ENCODE measurements at regions not wholly inside any gene's neighbourhood (a gene's known extent, or its start where the extent isn't known, plus 50 kb on each side); places are given as distances from the start of the nearest gene placed in this dataset.
A peak's percentile ranks its signal among the peaks of the same experiment; 100 is the strongest.
"Not testable (repeated sequence)": the region's sequence is repeated elsewhere in the genome, so short reads cannot be mapped to it uniquely, and the experiment has no call there.

GRCh38 chr14:71625891-71626701, 306.1 kb upstream of the RGS6 start:
- Mint-ChIP-seq H3K27ac (peak overlapping the region; percentile 53), H3K27me3 (ENCODE audit: insufficient read depth) (peaks cover 6% of the 10 kb centered on the region), H3K36me3 (ENCODE audit: low read depth) (peaks cover 63% of the 10 kb centered on the region), H3K4me1 (ENCODE audit: low read depth) (peaks cover 67% of the 10 kb centered on the region), H3K4me3 (no peak overlapping the region), H3K9me3 (peaks cover 4% of the 10 kb centered on the region; the same call in 1 of the 2 replicates)
- no peak for TF ChIP-seq CTCF (IDR thresholded peaks at IDR 0.05)
- no peak for DNase-seq

- peaks cover 52% of the 10 kb centered on the region for H3K4me1 Mint-ChIP-seq (ENCODE audit: low read depth)
- no peak for DNase-seq
- H3K27me3 Mint-ChIP-seq (ENCODE audit: insufficient read depth) = peaks cover 5% of the 10 kb centered on the region
- no peak for TF ChIP-seq CTCF (IDR thresholded peaks at IDR 0.05)
- no peak overlapping the region for H3K4me3 Mint-ChIP-seq
- peak overlapping the region; percentile 61; the same call in 1 of the 2 replicates for H3K27ac Mint-ChIP-seq
- peaks cover 4% of the 10 kb centered on the region; the same call in 1 of the 2 replicates for H3K9me3 Mint-ChIP-seq
- peaks cover 62% of the 10 kb centered on the region for H3K36me3 Mint-ChIP-seq (ENCODE audit: low read depth)
Measured at GRCh38 chr14:71628433-71628832, 303.8 kb upstream of the RGS6 start.

GRCh38 chr14:71629250-71629649, 303.0 kb upstream of the RGS6 start:
- peaks cover 11% of the 10 kb centered on the region; the same call in 1 of the 2 replicates for H3K9me3 Mint-ChIP-seq
- no peak overlapping the region; the same call in 1 of the 2 replicates for H3K4me3 Mint-ChIP-seq
- peak overlapping the region; percentile 64 for H3K27ac Mint-ChIP-seq
- peaks cover 3% of the 10 kb centered on the region; the same call in 1 of the 2 replicates for H3K27me3 Mint-ChIP-seq (ENCODE audit: insufficient read depth)
- DNase-seq = no peak
- peaks cover 46% of the 10 kb centered on the region for H3K4me1 Mint-ChIP-seq (ENCODE audit: low read depth)
- no peak for TF ChIP-seq CTCF (IDR thresholded peaks at IDR 0.05)
- H3K36me3 Mint-ChIP-seq (ENCODE audit: low read depth) = peaks cover 63% of the 10 kb centered on the region

- peaks cover 46% of the 10 kb centered on the region for H3K4me1 Mint-ChIP-seq (ENCODE audit: low read depth)
- peaks cover 11% of the 10 kb centered on the region; the same call in 1 of the 2 replicates for H3K9me3 Mint-ChIP-seq
- H3K27me3 Mint-ChIP-seq (ENCODE audit: insufficient read depth) = peaks cover 3% of the 10 kb centered on the region; the same call in 1 of the 2 replicates
- peak overlapping the region; percentile 64 for H3K27ac Mint-ChIP-seq
- no peak overlapping the region for H3K4me3 Mint-ChIP-seq
- no peak for TF ChIP-seq CTCF (IDR thresholded peaks at IDR 0.05)
- DNase-seq = no peak
- peaks cover 62% of the 10 kb centered on the region for H3K36me3 Mint-ChIP-seq (ENCODE audit: low read depth)
Measured at GRCh38 chr14:71629765-71630492, 302.3 kb upstream of the RGS6 start.

- H3K4me3 Mint-ChIP-seq; H3K27me3 Mint-ChIP-seq (ENCODE audit: insufficient read depth); H3K27ac Mint-ChIP-seq; DNase-seq: not testable (repeated sequence)
- Mint-ChIP-seq H3K36me3 (ENCODE audit: low read depth) (peaks cover 67% of the 10 kb centered on the region), H3K9me3 (peaks cover 11% of the 10 kb centered on the region; the same call in 1 of the 2 replicates), H3K4me1 (ENCODE audit: low read depth) (peaks cover 42% of the 10 kb centered on the region)
Measured at GRCh38 chr14:71631030-71631429, 301.2 kb upstream of the RGS6 start.
